ENCODE measurements at regions not wholly inside any gene's neighbourhood (a gene's known extent, or its start where the extent isn't known, plus 50 kb on each side); places are given as distances from the start of the nearest gene placed in this dataset.

GRCh38 chr1:87495147-87495546 lies 166.5 kb downstream of the LMO4 start:
- TF ChIP-seq Cebpa-rat (IDR thresholded peaks at IDR 0.05): no peak
- H3K36me3 ChIP-seq: no peaks in the 10 kb centered on the region
- H3K9ac ChIP-seq: no peak overlapping the region
- H4K20me1 ChIP-seq: no peaks in the 10 kb centered on the region
- no peaks in the 10 kb centered on the region for H3K27me3 ChIP-seq
- no peaks in the 10 kb centered on the region for H3K9me3 ChIP-seq (replicated peaks in 1 of 11)
- H3K27ac ChIP-seq: no peak overlapping the region
- no peak overlapping the region for H3K4me3 ChIP-seq
- H3K4me2 ChIP-seq: no peak overlapping the region
- no peaks in the 10 kb centered on the region for H3K4me1 ChIP-seq

GRCh38 chr1:87495870-87496269 lies 167.2 kb downstream of the LMO4 start:
- H3K4me3 ChIP-seq: no peak overlapping the region
- H3K9me3 ChIP-seq (replicated peaks in 1 of 11): no peaks in the 10 kb centered on the region
- H4K20me1 ChIP-seq: no peaks in the 10 kb centered on the region
- H3K27ac ChIP-seq: no peak overlapping the region
- no peak overlapping the region for H3K4me2 ChIP-seq
- H3K27me3 ChIP-seq: no peaks in the 10 kb centered on the region
- no peak overlapping the region for H3K9ac ChIP-seq
- H3K4me1 ChIP-seq: no peaks in the 10 kb centered on the region
- TF ChIP-seq Cebpa-rat (IDR thresholded peaks at IDR 0.05): no peak
- H3K36me3 ChIP-seq: no peaks in the 10 kb centered on the region

GRCh38 chr1:87497380-87498203 lies 168.9 kb downstream of the LMO4 start:
- Histone ChIP-seq H3K27ac (no peak overlapping the region), H3K27me3 (no peaks in the 10 kb centered on the region)

GRCh38 chr1:87501738-87502137 lies 173.1 kb downstream of the LMO4 start:
- Histone ChIP-seq H3K4me3 (no peak overlapping the region), H4K20me1 (no peaks in the 10 kb centered on the region), H3K4me2 (no peak overlapping the region), H3K4me1 (peaks cover 2 to 6% (median 3%) of the 10 kb centered on the region in 10 experiments; a peak in 14 of 20 replicates), H3K27me3 (no peaks in the 10 kb centered on the region), H3K36me3 (no peaks in the 10 kb centered on the region), H3K27ac (no peak overlapping the region), H3K9me3 (replicated peaks in 1 of 11) (peaks cover 0 to 10% (median 7%) of the 10 kb centered on the region in 11 experiments; a peak in 11 of 22 replicates), H3K9ac (no peak overlapping the region)
- TF ChIP-seq Cebpa-rat (IDR thresholded peaks at IDR 0.05): no peak

More at GRCh38 chr1:87497380-87498203, 168.9 kb downstream of the LMO4 start:
- no peak for TF ChIP-seq Cebpa-rat (IDR thresholded peaks at IDR 0.05)
- Histone ChIP-seq H3K4me2 (no peak overlapping the region), H3K9ac (no peak overlapping the region), H3K4me3 (no peak overlapping the region), H3K9me3 (replicated peaks in 1 of 11) (peaks cover 0 to 2% (median under 1%) of the 10 kb centered on the region in 11 experiments; a peak in 6 of 22 replicates), H4K20me1 (no peaks in the 10 kb centered on the region), H3K4me1 (no peaks in the 10 kb centered on the region), H3K36me3 (no peaks in the 10 kb centered on the region)

GRCh38 chr1:87505391-87505983 lies 176.8 kb downstream of the LMO4 start:
- Histone ChIP-seq H4K20me1 (no peaks in the 10 kb centered on the region), H3K9ac (no peak overlapping the region), H3K9me3 (replicated peaks in 1 of 11) (peaks cover 0 to 10% (median 7%) of the 10 kb centered on the region in 11 experiments; a peak in 11 of 22 replicates), H3K4me2 (no peak overlapping the region), H3K36me3 (no peaks in the 10 kb centered on the region), H3K4me3 (no peak overlapping the region), H3K4me1 (peaks cover 5 to 9% (median 7%) of the 10 kb centered on the region in 10 experiments; a peak in 14 of 20 replicates), H3K27ac (no peak overlapping the region), H3K27me3 (no peaks in the 10 kb centered on the region)
- no peak for TF ChIP-seq Cebpa-rat (IDR thresholded peaks at IDR 0.05)

DNA sequence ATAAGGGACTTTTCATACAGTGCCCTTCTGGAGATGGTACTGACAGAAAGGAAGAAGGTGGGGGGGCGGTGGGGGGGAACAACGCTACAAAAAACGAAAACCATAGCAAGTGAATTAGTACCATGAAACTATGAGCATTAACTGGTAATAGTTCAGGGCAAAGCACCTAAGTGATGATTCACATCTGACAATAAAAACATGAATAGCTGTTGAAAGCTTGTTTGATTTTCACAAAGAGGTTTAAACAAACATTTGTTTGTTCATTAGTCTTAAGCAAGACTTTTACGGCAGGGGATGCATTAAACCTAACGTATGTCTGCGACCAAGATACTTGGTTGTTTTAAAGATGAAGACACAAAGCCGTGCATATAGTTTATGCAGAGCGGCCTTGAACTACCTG lies 177.5 kb downstream of the LMO4 start:
- no peaks in the 10 kb centered on the region for H3K27me3 ChIP-seq

DNA sequence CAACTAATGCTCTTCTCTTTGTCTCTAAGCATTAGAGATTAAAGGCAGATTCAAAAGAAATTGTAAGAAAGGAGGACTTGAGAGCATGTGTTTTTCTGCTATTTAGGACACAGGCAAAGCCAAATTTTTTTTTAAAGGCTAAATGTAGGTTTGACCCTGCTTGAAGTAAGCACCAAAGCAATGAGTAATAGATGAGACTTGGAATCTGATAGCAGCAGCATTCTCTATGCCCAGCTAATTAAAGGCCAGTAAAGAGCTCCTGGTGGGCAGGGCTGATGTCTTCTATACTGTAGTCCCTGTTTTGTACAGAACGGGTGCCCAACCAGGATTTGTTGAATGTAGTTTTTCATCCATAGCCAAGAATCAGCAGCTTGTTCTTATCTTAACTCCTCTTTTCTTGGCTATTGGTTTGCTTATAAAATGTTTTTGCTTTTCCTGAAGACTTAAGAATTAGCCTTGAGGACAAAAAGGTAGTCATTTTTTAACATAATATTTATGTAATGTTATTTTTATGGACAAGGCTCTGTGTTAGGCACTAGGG lies 179.6 kb downstream of the LMO4 start:
- Histone ChIP-seq H3K27me3 (no peaks in the 10 kb centered on the region), H3K27ac (no peak overlapping the region), H4K20me1 (no peaks in the 10 kb centered on the region), H3K4me3 (no peak overlapping the region), H3K4me2 (no peak overlapping the region), H3K4me1 (peaks cover 5 to 9% (median 7%) of the 10 kb centered on the region in 10 experiments; a peak in 14 of 20 replicates), H3K36me3 (no peaks in the 10 kb centered on the region), H3K9ac (no peak overlapping the region), H3K9me3 (replicated peaks in 1 of 11) (peaks cover 0 to 1% (median 0%) of the 10 kb centered on the region in 11 experiments; a peak in 3 of 22 replicates)
- no peak for TF ChIP-seq Cebpa-rat (IDR thresholded peaks at IDR 0.05)

More for the DNA sequence above, 177.5 kb downstream of the LMO4 start:
- H3K4me2 ChIP-seq: peak overlapping the region in 5 of 11 experiments; percentile 3 to 56 (median 37); a peak in 4 of 22 replicates
- no peak overlapping the region for H3K4me3 ChIP-seq
- no peak for TF ChIP-seq Cebpa-rat (IDR thresholded peaks at IDR 0.05)
- no peaks in the 10 kb centered on the region for H4K20me1 ChIP-seq
- H3K36me3 ChIP-seq: no peaks in the 10 kb centered on the region
- no peak overlapping the region for H3K9ac ChIP-seq
- peaks cover 0 to 10% (median 7%) of the 10 kb centered on the region in 11 experiments; a peak in 11 of 22 replicates for H3K9me3 ChIP-seq (replicated peaks in 1 of 11)
- H3K27ac ChIP-seq: no peak overlapping the region
- peaks cover 5 to 9% (median 7%) of the 10 kb centered on the region in 10 experiments; a peak in 14 of 20 replicates for H3K4me1 ChIP-seq

DNA sequence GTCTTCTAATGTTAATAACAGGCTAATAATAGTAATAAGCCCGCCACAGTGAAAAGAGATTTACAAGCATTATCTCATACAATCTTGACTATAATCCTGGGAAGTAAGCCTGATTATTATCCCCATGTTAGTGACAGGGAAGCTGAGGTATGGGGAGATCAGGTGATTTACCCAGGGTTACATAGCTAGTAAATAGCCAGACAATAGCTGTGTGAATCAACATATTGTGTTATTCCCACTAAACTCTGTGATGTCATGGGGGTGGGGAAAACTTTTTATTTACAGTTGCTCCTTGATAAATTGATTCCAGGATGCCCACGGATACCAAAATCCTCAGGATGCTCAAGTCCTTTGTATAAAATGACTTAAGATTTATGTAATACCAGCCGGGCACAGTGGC lies 181.9 kb downstream of the LMO4 start:
- H3K9ac ChIP-seq: no peak overlapping the region
- no peak overlapping the region for H3K4me2 ChIP-seq
- no peaks in the 10 kb centered on the region for H3K9me3 ChIP-seq (replicated peaks in 1 of 11)
- no peak overlapping the region for H3K4me3 ChIP-seq
- H3K36me3 ChIP-seq: no peaks in the 10 kb centered on the region
- H3K4me1 ChIP-seq: peaks cover 5 to 9% (median 7%) of the 10 kb centered on the region in 10 experiments; a peak in 14 of 20 replicates
- no peak for TF ChIP-seq Cebpa-rat (IDR thresholded peaks at IDR 0.05)
- H4K20me1 ChIP-seq: no peaks in the 10 kb centered on the region
- H3K27me3 ChIP-seq: no peaks in the 10 kb centered on the region
- no peak overlapping the region for H3K27ac ChIP-seq

DNA sequence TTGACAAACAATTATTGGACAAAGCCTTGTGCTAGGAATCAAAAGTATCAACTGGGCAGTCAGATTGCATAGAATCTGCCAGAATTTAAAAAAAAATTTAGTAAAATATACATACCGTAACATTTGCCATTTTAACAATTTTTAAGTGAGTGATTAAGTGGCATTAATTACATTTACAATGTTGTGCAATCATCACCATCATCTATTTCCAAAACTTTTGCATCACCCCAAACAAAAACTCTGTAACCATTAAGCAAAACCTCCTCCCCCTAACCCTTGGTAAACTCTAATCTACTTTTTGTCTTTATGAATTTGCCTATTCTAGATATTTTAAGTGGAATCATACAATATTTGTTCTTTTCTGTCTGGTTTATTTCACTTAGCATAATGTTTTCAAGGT lies 182.8 kb downstream of the LMO4 start:
- no peak overlapping the region for H3K9ac ChIP-seq
- no peaks in the 10 kb centered on the region for H4K20me1 ChIP-seq
- no peaks in the 10 kb centered on the region for H3K36me3 ChIP-seq
- no peak overlapping the region for H3K4me2 ChIP-seq
- no peaks in the 10 kb centered on the region for H3K27me3 ChIP-seq
- H3K4me3 ChIP-seq: no peak overlapping the region
- TF ChIP-seq Cebpa-rat (IDR thresholded peaks at IDR 0.05): no peak
- no peaks in the 10 kb centered on the region for H3K9me3 ChIP-seq (replicated peaks in 1 of 11)
- H3K4me1 ChIP-seq: peaks cover 5 to 7% (median 6%) of the 10 kb centered on the region in 10 experiments; a peak in 14 of 20 replicates
- H3K27ac ChIP-seq: no peak overlapping the region

Measured in BLaER1 treated with 17β-estradiol and CSF1 and Interleukin-3, amounts not matched to agents 10 nM and 100 nM (cell line).